GM12878 (cell line): ENCODE measurements at regions not wholly inside any gene's neighbourhood (a gene's known extent, or its start where the extent isn't known, plus 50 kb on each side); places are given as distances from the start of the nearest gene placed in this dataset.

ENCODE experiments used
- CBFB ChIP-seq: IDR thresholded peaks from 2 replicates; pipeline ENCODE4 v1.6.1; 2016; ENCODE audit warnings: antibody characterized with exemption, low read depth
- EGR1 ChIP-seq, 2 experiments: IDR thresholded peaks; 1 replicate in 1 of 2; 2 replicates in 1 of 2; pipeline ENCODE4 v1.6.1; 2011 to 2012; ENCODE audit warnings: low read depth in 2 of 2, low read length in 2 of 2, borderline replicate concordance in 1 of 2, mild to moderate bottlenecking in 1 of 2, moderate library complexity in 1 of 2
- MYC ChIP-seq: IDR thresholded peaks from 2 replicates; pipeline ENCODE4 v1.6.1; 2011; ENCODE audit warnings: mild to moderate bottlenecking, low read length, moderate library complexity, inconsistent platforms; ENCODE audit not compliant: insufficient read depth, insufficient replicate concordance, insufficient read length, severe bottlenecking
- SKIL ChIP-seq: fragments of 450-650 bp; IDR thresholded peaks from 2 replicates; pipeline ENCODE4 v1.6.1; 2017; ENCODE audit warnings: mild to moderate bottlenecking, low read depth, inconsistent platforms; ENCODE audit not compliant: poor library complexity, severe bottlenecking
- TF ChIP-seq, protein P1 (sequence below), 3 experiments: IDR thresholded peaks in 2 of 3; conservative IDR thresholded peaks in 1 of 3; 2 replicates each; pipeline ENCODE4 v1.5.1; 2011; ENCODE audit warnings: low read depth in 3 of 3, low read length in 3 of 3, mild to moderate bottlenecking in 3 of 3, control low read depth in 2 of 3, moderate library complexity in 2 of 3, inconsistent platforms in 1 of 3, mixed read lengths in 1 of 3; ENCODE audit not compliant: control insufficient read depth in 2 of 3, insufficient read depth in 1 of 3; ENCODE audit errors: extremely low read depth in 1 of 3

GRCh38 chr1:96025062-96025461 lies 696.5 kb upstream of the PTBP2 start:
- no peak for TF ChIP-seq CBFB
- TF ChIP-seq, protein P1, sequence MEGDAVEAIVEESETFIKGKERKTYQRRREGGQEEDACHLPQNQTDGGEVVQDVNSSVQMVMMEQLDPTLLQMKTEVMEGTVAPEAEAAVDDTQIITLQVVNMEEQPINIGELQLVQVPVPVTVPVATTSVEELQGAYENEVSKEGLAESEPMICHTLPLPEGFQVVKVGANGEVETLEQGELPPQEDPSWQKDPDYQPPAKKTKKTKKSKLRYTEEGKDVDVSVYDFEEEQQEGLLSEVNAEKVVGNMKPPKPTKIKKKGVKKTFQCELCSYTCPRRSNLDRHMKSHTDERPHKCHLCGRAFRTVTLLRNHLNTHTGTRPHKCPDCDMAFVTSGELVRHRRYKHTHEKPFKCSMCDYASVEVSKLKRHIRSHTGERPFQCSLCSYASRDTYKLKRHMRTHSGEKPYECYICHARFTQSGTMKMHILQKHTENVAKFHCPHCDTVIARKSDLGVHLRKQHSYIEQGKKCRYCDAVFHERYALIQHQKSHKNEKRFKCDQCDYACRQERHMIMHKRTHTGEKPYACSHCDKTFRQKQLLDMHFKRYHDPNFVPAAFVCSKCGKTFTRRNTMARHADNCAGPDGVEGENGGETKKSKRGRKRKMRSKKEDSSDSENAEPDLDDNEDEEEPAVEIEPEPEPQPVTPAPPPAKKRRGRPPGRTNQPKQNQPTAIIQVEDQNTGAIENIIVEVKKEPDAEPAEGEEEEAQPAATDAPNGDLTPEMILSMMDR (IDR thresholded peaks at IDR 0.05 in 2 of 3, conservative IDR thresholded peaks at IDR 0.05 in 1 of 3; ENCODE audit: control insufficient read depth in 2 of 3, extremely low read depth in 1 of 3, insufficient read depth in 1 of 3, low read depth in 3 of 3, low read length in 3 of 3), result no peak
- TF ChIP-seq MYC, result no peak
- no peak for TF ChIP-seq EGR1 (IDR thresholded peaks at IDR 0.05; ENCODE audit: borderline replicate concordance in 1 of 2, low read depth in 2 of 2, low read length in 2 of 2)
- TF ChIP-seq SKIL, result no peak
